ENCODE measurements at regions not wholly inside any gene's neighbourhood (a gene's known extent, or its start where the extent isn't known, plus 50 kb on each side); places are given as distances from the start of the nearest gene placed in this dataset.

DNA sequence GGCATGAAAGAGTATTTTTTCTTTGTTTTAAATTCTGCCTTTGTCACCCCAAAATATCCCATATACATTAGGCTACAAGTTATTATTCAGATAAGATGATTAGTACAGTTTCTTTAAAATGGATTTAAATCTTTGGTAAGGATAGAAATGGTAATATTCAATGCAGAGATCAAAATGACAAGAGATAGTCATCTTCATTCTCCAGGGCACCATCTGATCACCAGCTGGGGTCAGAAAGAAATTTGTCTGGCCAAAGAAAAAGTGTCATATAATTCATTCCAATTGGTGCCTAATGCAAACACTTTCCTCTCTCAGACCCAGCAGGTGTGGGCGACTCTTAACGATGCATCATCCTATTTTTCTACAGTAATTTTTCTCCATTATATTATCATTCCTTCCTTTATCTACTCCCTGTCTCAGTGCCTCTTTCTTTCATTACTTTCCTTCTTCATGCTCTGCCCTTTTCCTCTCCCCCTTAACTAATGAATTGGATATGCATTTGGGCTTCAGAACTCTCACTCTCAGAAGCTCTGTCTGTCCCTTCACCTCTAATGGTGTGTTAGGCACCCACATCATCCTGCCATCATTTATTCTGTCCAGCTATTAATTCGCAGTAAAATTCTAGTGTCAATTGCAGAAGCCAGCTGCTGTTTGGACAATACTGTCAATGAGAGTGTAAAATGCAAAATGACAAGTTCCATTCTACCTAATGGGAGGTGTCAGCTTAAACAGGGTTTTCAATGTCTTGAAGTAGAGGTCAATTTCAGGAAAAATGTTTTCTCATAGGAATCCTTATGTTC lies 570.5 kb downstream of the TDRD15 start:
- no peak for TF ChIP-seq POLR2AphosphoS5 (IDR thresholded peaks at IDR 0.05; ENCODE audit: low read depth, low read length)
- TF ChIP-seq, protein P1, sequence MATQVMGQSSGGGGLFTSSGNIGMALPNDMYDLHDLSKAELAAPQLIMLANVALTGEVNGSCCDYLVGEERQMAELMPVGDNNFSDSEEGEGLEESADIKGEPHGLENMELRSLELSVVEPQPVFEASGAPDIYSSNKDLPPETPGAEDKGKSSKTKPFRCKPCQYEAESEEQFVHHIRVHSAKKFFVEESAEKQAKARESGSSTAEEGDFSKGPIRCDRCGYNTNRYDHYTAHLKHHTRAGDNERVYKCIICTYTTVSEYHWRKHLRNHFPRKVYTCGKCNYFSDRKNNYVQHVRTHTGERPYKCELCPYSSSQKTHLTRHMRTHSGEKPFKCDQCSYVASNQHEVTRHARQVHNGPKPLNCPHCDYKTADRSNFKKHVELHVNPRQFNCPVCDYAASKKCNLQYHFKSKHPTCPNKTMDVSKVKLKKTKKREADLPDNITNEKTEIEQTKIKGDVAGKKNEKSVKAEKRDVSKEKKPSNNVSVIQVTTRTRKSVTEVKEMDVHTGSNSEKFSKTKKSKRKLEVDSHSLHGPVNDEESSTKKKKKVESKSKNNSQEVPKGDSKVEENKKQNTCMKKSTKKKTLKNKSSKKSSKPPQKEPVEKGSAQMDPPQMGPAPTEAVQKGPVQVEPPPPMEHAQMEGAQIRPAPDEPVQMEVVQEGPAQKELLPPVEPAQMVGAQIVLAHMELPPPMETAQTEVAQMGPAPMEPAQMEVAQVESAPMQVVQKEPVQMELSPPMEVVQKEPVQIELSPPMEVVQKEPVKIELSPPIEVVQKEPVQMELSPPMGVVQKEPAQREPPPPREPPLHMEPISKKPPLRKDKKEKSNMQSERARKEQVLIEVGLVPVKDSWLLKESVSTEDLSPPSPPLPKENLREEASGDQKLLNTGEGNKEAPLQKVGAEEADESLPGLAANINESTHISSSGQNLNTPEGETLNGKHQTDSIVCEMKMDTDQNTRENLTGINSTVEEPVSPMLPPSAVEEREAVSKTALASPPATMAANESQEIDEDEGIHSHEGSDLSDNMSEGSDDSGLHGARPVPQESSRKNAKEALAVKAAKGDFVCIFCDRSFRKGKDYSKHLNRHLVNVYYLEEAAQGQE (IDR thresholded peaks at IDR 0.05; ENCODE audit: insufficient read depth in 1 of 2, low read depth in 2 of 2, low read length in 2 of 2), result no peak
- no peak for TF ChIP-seq TAF1 (IDR thresholded peaks at IDR 0.05; ENCODE audit: borderline replicate concordance, insufficient read depth, low read length)
- no peak for TF ChIP-seq SIN3A (IDR thresholded peaks at IDR 0.05; ENCODE audit: borderline replicate concordance, insufficient read depth, low read length)
- TF ChIP-seq FOXP2 (optimal IDR thresholded peaks at IDR 0.05; ENCODE audit: borderline replicate concordance, extremely low read depth, extremely low read length, insufficient read depth), result no peak

DNA sequence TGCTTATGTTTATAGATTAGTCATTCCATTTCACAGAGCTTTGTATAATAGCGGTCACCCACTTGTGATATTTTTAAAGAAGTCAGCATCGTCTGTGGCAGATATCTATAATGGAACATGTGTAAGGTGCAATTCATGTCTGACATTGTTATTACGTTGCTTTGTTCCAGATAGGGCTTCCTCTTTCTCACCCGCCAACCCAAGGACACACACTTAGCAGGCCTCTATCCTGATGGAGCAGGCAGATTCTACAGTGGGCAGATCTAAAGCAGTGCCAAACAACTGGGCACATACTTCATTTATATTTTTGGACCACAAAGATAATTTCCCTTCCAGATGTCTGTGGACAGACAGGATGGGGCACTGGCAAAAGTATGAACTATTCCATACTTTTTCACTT lies 573.1 kb downstream of the TDRD15 start:
- no peak for TF ChIP-seq TAF1 (IDR thresholded peaks at IDR 0.05; ENCODE audit: borderline replicate concordance, insufficient read depth, low read length)
- TF ChIP-seq SIN3A (IDR thresholded peaks at IDR 0.05; ENCODE audit: borderline replicate concordance, insufficient read depth, low read length), result no peak
- no peak for TF ChIP-seq POLR2AphosphoS5 (IDR thresholded peaks at IDR 0.05; ENCODE audit: low read depth, low read length)
- TF ChIP-seq FOXP2 (optimal IDR thresholded peaks at IDR 0.05; ENCODE audit: borderline replicate concordance, extremely low read depth, extremely low read length, insufficient read depth), result no peak
- TF ChIP-seq, protein P1 (IDR thresholded peaks at IDR 0.05; ENCODE audit: insufficient read depth in 1 of 2, low read depth in 2 of 2, low read length in 2 of 2), result no peak

DNA sequence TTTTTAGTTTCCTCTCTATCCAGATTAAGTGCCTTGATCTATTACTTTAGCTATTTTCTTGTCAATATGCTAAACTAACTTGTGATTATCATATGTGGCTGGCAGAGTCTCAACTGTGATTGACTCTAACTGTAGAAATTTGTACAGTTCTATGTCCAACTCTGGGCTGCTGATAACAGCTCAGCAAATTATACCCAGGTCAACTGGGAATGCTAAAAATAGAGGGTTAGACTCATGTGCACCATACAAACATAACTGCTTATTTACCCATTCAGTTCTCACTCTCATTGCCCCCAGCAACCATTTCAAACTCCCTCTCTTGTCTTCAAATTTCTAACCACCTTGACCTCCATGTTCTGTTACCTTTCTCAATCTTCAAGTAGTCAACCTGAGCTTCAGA lies 576.9 kb downstream of the TDRD15 start:
- TF ChIP-seq, protein P1 (IDR thresholded peaks at IDR 0.05; ENCODE audit: insufficient read depth in 1 of 2, low read depth in 2 of 2, low read length in 2 of 2), result no peak

DNA sequence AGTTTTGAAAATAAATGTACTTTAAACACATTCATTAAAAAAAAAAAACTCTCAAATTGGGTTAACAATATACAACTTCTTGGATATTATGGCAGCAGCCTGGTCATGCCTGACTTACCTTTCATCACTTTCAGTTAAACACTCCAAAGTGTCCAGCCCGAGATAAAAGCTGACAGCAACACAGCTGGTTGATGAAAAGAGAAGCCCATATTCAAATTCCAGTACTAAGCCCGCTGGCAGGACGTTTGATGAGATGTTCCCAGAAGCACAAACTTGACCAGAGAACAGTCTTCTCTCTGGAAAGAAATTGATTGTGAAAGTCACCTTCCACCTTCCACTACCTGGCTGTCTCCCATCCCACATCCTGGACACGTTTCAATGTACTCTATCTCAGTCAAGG lies 586.3 kb downstream of the TDRD15 start:
- TF ChIP-seq, protein P1 (IDR thresholded peaks at IDR 0.05; ENCODE audit: insufficient read depth in 1 of 2, low read depth in 2 of 2, low read length in 2 of 2), result no peak
- no peak for TF ChIP-seq POLR2AphosphoS5 (IDR thresholded peaks at IDR 0.05; ENCODE audit: low read depth, low read length)
- no peak for TF ChIP-seq TAF1 (IDR thresholded peaks at IDR 0.05; ENCODE audit: borderline replicate concordance, insufficient read depth, low read length)
- TF ChIP-seq FOXP2 (optimal IDR thresholded peaks at IDR 0.05; ENCODE audit: borderline replicate concordance, extremely low read depth, extremely low read length, insufficient read depth), result no peak
- no peak for TF ChIP-seq SIN3A (IDR thresholded peaks at IDR 0.05; ENCODE audit: borderline replicate concordance, insufficient read depth, low read length)

DNA sequence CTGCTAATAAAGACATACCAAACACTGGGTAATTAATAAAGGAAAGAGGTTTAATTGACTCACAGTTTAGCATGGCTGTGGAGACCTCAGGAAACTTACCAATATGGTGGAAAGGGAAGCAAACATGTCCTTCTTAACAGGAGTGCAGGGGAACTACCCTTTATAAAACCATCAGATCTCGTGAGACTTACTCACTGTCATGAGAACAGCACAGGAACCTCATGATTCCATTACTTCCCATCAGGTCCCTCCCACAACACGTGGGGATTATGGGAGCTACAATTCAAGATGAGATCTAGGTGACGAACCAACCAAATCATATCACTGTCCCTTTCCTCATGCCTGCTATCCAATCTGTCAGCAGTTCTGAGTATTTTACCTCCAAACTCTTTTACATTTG lies 586.7 kb downstream of the TDRD15 start:
- TF ChIP-seq FOXP2 (optimal IDR thresholded peaks at IDR 0.05; ENCODE audit: borderline replicate concordance, extremely low read depth, extremely low read length, insufficient read depth) (no peak), POLR2AphosphoS5 (IDR thresholded peaks at IDR 0.05; ENCODE audit: low read depth, low read length) (no peak), SIN3A (IDR thresholded peaks at IDR 0.05; ENCODE audit: borderline replicate concordance, insufficient read depth, low read length) (no peak), TAF1 (IDR thresholded peaks at IDR 0.05; ENCODE audit: borderline replicate concordance, insufficient read depth, low read length) (no peak)
- TF ChIP-seq, protein P1 (IDR thresholded peaks at IDR 0.05; ENCODE audit: insufficient read depth in 1 of 2, low read depth in 2 of 2, low read length in 2 of 2), result no peak

Data from PFSK-1 (cell line).